AG20443 (cell line): ENCODE measurements at regions not wholly inside any gene's neighbourhood (a gene's known extent, or its start where the extent isn't known, plus 50 kb on each side); places are given as distances from the start of the nearest gene placed in this dataset.

Experiments used
- DNase-seq: peaks from one replicate; pipeline ENCODE4 v3.0.0; 2012; ENCODE audit warnings: low spot score, mixed read lengths

- DNase-seq: peak; percentile 48
Observed at GRCh38 chr9:129383019-129383560, 205.0 kb upstream of the IER5L start.

DNA sequence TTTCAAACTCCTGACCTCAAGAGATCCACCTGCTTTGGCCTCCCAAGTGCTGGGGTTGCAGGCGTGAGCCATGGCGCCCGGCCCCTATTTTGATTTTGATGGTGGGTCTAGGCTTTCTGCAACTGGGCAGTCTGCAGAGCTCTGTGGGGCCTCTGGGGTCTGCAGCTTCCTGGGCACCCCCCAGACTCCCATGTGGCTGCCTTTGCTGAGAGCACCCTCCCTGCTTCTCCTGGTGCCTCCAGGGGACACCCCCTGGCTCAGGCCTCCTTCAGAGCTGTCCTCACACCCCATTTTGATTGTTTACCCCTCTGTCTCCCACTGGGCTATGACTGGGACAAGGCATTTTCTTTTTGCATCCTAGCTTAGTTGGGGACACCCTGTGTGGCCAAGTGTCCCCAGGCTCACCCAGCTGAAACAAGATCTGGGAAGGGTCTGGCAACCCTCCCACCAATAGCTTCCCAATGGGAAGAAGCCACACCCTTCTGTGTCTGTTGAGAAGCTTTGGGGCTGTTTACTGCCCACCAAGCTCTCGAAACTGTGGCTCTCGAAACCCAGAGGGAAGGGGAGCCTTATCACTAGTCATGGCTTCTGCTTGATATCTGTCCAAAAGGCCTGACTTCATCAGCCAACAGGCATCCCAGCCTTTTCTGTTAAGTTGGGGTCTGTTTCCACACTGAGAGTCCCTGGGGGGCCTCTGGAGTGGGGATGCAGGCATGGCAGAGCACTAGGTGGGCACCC is 204.4 kb upstream of the IER5L start:
- DNase-seq: no peak

GRCh38 chr9:129381481-129381957 is 203.5 kb upstream of the IER5L start:
- no peak for DNase-seq

GRCh38 chr9:129380961-129381401 is 202.9 kb upstream of the IER5L start:
- DNase-seq: no peak

DNA sequence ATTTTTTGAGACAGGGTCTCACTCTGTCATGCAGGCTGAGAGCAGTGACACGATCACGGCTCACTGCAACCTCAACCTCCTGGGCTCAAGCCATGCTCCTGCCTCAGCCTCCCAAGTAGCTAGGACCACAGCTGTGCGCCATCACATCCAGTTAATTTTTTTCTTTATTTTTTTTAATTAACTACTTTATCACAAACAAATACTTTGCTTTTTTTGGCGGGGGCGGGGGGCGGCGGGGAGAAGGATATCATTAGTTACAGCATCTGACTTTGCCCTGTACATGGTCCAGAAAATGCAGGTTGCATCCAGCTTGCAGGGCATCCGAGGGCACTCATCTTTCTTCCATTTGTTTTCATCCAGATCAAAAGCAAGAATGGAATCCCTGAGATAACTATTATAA is 201.8 kb upstream of the IER5L start:
- no peak for DNase-seq

- no peak for DNase-seq
Observed at GRCh38 chr9:129379181-129379836, 201.2 kb upstream of the IER5L start.

DNA sequence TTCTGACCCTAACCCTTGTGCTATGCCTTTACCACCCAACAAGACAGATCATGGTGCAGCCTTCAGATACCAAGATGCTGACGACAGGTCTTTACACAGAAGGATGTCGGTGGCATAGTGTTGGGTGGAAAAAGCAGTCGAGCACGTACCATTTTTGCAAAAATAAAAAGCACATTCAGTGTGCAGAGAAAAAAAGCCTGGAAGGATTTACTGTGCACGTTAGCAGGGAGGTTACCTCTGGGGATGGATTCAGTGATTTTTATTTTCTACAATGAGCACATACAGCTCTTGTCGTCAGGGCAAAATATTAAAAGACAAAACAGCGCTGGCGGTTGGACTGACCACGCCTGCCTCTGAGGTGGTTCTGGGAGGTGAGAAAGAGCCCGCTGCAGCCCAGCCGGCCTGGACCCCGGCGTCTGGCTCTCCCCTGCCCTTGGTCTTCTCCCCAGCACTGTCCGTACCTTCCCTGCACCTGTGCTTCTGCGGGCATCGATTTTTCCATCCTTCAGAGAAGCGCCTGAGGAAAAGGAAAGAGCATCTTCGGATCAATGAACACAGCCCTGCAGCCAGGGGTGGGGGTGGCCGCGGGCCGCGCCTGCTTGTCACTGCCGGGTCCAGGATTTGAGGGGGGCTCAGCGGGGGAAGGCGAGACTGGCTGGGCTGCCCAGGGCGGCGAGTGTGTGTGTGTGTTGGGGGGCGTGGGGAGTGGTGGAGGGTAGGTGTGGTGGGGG is 200.0 kb upstream of the IER5L start:
- DNase-seq: no peak

DNA sequence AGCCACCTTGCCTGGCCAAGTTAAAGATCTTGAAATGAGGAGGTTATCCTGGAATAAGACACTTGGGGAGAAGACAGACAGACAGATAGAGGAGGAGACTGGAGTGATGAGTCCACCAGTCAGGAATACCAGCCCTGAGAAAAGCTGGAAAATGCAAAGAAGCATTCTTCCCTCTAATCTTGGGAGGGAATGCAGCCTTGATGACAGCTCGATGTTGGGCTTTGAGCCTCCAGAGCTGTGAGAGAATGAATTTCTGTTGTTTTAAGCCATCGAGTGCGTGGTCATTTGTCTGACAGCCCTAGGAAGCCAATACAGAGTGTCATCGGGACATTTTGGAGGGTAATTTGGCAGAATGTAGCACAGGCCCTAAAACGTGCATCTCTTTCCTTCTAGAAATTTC is 199.1 kb upstream of the IER5L start:
- DNase-seq: no peak

DNA sequence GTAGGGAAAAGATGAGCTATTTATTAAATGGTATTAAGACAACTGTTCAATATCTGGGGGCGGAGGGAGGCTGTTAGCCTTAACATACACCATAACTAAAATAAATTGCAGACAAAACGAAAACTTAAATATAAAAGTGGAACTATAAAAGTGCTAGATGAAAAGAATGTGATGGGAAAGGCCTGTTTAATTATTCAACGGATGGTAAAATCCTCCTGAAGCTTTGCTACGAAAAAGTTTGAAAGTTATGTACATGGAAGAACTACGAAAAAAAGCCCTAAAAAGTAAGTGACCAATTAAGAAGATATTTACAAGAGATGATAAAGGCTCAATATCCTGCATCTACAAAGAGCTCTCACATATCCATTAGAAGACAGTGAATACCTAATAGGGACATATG is 197.8 kb upstream of the IER5L start:
- no peak for DNase-seq

DNA sequence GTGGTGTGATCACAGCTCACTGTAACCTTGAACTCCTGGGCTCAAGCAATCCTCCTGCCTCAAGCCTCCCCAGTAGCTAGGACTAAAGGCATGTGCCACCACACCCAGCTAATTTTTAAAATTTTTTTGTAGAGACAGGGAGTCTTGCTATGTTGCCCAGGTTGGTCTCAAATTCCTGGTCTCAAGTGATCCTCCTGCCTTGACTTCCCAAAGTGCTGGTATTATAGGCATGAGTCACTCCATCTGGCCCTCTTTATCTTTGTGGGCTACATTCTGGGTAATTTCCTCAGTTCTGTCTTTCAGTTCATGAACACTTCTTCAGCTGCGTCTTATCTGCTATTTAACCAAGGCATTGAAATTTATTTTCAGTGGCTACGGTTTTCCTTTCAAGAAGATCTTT is 196.6 kb upstream of the IER5L start:
- no peak for DNase-seq

DNA sequence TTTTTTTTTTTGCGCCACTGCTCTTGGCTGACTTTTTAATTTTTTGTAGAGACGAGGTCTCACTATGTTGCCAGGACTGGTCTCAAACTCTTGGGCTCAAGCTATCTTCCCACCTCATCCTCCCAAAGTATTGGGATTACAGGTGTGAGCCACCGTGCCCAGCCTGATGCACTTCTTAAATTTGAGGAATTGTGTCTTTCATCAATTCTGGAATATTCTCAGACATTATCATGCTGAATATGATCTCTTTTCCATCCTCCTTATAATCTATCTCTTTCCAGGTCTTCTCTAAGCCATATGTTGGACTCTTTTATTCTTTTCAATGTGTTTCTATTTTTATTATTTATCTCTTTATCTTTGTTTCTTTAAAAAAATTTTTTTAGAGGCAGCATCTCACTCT is 196.2 kb upstream of the IER5L start:
- DNase-seq: no peak

DNA sequence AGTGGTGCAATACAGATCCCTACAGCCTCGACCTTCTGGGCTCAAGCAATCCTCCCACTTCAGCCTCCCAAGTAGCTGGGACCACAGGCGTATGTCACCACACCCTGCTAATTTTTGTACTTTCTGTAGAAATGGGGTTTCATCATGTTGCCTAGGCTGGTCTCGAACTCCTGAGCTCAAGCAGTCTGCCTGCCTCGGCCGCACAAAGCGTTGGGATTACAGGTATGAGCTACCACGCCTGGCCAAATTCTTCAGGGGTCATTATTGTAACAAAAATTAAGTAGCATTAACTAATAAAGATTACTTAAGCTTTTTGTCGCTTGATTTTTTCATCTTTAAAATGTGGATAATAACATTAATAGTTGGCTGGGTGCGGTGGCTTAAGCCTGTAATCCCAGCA is 195.3 kb upstream of the IER5L start:
- DNase-seq: no peak

- no peak for DNase-seq
Observed at GRCh38 chr9:129370770-129371169, 192.7 kb upstream of the IER5L start.

DNA sequence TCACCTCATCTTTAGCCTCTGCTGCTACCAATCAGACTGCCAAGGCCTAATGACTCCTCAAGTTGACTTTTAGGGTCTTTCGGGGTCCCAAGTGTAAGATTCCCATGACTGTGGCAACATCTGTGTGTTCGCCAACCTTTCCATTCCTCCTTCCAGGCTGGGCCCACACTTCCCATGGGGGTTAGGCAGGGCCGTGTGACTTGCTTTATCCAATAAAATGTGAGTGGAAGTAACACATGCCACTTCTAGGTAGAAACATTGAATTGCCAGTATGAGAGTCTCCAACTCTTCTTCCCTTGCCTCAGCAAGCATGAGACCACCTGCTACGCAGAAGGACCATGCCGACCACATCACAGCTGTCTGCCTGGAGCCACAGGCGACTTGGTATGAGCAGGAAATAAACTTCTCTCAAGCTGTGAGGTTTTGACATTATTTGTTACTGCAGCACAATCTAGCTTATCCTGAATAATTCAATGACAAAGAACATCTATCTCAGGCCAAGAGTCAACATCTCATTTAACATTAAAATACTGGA is 190.4 kb upstream of the IER5L start:
- no peak for DNase-seq

- DNase-seq: no peak
Observed at GRCh38 chr9:129367287-129367686, 189.2 kb upstream of the IER5L start.

- DNase-seq: peak; percentile 69
Observed at GRCh38 chr9:129365196-129365595, 187.1 kb upstream of the IER5L start.

DNA sequence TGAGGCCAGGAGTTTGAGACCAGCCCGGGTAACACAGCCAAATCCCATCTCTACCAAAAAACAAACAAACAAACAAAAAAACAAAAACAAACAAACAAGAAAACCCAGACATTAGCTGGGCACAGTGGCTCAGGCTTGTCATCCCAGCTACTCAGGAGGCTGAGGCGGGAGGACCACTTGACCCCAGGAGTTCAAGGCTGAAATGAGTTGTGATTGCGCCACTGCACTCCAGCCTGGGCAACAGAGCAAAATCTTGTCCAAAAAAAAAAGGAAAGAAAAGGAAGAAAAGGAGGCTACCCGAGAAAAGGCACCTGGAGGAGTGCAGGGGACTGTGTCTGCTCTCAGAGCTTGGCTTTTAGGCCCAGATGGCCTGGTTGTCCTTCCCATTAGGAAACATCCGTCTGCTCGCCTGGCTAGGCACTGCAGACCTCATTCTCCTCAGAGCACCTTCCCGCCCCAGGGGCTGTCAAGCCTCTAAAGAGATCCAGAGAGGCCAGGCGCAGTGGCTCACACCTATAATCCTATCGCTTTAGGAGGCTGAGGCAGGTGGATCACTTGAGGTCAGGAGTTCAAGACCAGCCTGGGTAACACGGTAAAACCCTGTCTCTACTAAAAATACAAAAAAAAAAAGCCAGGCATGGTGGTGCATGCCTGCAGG is 185.3 kb upstream of the IER5L start:
- DNase-seq: no peak

DNA sequence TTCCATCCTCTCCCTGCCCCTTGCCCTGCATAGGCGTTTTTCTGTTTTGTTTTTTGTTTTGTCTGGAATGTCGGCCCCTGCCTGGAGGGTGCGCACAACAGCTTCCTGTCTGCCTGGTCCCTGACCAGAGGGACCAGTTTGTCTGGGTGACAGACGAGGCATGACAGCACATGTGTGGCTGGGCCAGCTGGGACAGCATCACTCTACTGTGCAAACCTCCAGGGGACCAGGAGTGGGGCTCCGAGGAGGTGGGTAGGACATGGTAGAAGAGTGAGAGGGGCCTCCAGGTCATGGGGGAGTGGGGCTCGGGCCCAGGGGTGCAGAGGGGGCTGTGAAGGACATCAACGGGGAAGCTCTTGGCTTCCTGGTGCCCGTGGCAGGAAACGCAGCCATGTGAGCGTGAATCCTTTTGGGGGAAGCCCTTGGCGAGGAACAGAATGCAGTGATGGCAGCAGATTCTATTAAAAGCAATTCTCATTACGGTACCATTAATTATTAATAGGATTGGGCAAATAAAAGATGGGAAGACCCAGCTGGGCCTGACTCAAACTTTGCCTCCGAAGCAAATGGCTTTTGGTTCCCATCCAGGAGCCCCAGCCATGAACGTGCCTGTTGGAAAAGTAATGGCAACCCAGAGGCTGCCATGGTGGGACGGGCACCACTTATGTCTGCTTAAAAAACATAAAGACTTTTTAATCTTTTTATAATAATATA is 184.4 kb upstream of the IER5L start:
- no peak for DNase-seq

GRCh38 chr9:129361196-129361595 is 183.1 kb upstream of the IER5L start:
- DNase-seq: no peak

DNA sequence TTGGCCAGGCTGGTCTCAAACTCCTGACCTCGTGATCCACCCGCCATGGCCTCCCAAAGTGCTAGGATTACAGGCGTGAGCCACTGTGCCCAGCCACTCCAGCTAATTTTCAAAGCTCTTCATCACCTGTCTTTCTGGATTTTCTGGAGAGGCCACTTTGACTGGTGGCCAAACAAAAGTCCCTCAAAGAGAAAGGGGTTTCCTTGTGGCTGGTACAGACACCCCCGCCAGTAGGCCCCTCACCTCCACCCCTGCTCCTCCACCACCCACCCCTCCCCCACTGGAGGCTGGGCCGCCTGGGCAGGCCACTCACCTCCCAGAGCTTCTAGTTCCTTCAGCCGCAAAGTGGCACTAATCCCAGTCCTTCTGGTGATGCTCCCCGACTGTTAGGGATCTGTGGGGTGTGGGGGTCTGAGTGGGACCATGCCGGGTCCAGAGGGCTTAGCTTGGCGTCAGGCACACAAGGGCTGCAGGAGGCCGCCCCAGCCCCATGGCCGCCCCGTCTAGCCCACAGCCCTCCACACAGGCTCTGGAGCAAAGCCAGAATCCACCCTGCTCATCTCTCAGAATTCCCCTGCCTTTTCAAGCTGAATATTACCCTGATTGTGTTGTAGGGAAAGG is 182.0 kb upstream of the IER5L start:
- no peak for DNase-seq
